NCI-H1105 treated with DMSO at 0.1 percent for 48 hours (cell line): ENCODE measurements at regions not wholly inside any gene's neighbourhood (a gene's known extent, or its start where the extent isn't known, plus 50 kb on each side); places are given as distances from the start of the nearest gene placed in this dataset.
"Not testable (repeated sequence)": the region's sequence is repeated elsewhere in the genome, so short reads cannot be mapped to it uniquely, and the experiment has no call there.

ENCODE experiments used
- DNase-seq: peaks from one replicate; lab custom pipeline; 2025; lab: John Stamatoyannopoulos, UW

GRCh38 chr6:71053475-71053874 is 96.6 kb upstream of the B3GAT2 start:
- no peak for DNase-seq

- DNase-seq, result peak; percentile 49
Measured at GRCh38 chr6:71056656-71057055, 99.8 kb upstream of the B3GAT2 start.

GRCh38 chr6:71066153-71066552 is 109.3 kb upstream of the B3GAT2 start:
- no peak for DNase-seq

GRCh38 chr6:71067816-71068215 is 111.0 kb upstream of the B3GAT2 start:
- no peak for DNase-seq

- no peak for DNase-seq
Measured at GRCh38 chr6:71072508-71072907, 115.6 kb upstream of the B3GAT2 start.

- DNase-seq, result no peak
Measured at GRCh38 chr6:71077655-71078054, 120.8 kb upstream of the B3GAT2 start.

- no peak for DNase-seq
Measured at GRCh38 chr6:71079677-71080076, 122.8 kb upstream of the B3GAT2 start.

GRCh38 chr6:71080133-71080532 is 123.3 kb upstream of the B3GAT2 start:
- DNase-seq, result no peak

GRCh38 chr6:71080826-71081225 is 124.0 kb upstream of the B3GAT2 start:
- DNase-seq, result no peak

- no peak for DNase-seq
Measured at GRCh38 chr6:71082033-71082650, 125.3 kb upstream of the B3GAT2 start.

GRCh38 chr6:71083308-71083820 is 126.5 kb upstream of the B3GAT2 start:
- no peak for DNase-seq

GRCh38 chr6:71088166-71088565 is 131.3 kb upstream of the B3GAT2 start:
- no peak for DNase-seq

- DNase-seq, result no peak
Measured at GRCh38 chr6:71090217-71090616, 133.4 kb upstream of the B3GAT2 start.

- DNase-seq, result no peak
Measured at GRCh38 chr6:71091167-71091566, 134.3 kb upstream of the B3GAT2 start.

GRCh38 chr6:71091956-71092355 is 135.1 kb upstream of the B3GAT2 start:
- no peak for DNase-seq

- not testable (repeated sequence) for DNase-seq
Measured at GRCh38 chr6:71097264-71097663, 140.4 kb upstream of the B3GAT2 start.

- DNase-seq, result no peak
Measured at GRCh38 chr6:71099649-71100048, 142.8 kb upstream of the B3GAT2 start.

- DNase-seq, result no peak
Measured at GRCh38 chr6:71103130-71103529, 146.3 kb upstream of the B3GAT2 start.

GRCh38 chr6:71103641-71104040 is 146.8 kb upstream of the B3GAT2 start:
- no peak for DNase-seq

GRCh38 chr6:71106276-71106675 is 149.4 kb upstream of the B3GAT2 start:
- DNase-seq, result no peak

- peak; percentile 95 for DNase-seq
Measured at GRCh38 chr6:71107911-71108420, 151.1 kb upstream of the B3GAT2 start.

GRCh38 chr6:71114544-71114943 is 157.7 kb upstream of the B3GAT2 start:
- DNase-seq, result no peak

GRCh38 chr6:71114986-71115385 is 158.1 kb upstream of the B3GAT2 start:
- DNase-seq, result no peak

- DNase-seq, result no peak
Measured at GRCh38 chr6:71119560-71119959, 162.7 kb upstream of the B3GAT2 start.
